ENCODE measurements at regions not wholly inside any gene's neighbourhood (a gene's known extent, or its start where the extent isn't known, plus 50 kb on each side); places are given as distances from the start of the nearest gene placed in this dataset.

DNA sequence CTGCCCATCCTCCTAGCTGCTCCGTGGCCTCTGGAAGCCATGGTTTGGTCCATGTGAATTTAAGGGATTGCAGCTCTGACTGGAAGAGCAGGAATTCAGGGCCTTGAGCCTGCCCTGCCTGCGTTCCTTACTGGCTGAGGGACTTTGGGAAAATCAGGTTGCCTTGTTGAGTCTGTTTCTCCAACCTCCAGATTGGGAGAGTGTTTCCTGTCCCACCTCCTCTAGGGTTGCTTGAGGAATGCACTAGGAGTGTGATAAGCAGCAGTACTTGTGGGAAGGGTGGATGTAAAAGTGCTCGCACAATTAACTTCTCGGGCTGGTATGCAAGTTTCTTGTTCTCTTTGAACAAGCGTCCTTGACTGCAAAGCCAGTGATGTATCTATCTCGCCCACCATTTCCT is 84.4 kb upstream of the YWHAQ start:
- TF ChIP-seq, protein P1, sequence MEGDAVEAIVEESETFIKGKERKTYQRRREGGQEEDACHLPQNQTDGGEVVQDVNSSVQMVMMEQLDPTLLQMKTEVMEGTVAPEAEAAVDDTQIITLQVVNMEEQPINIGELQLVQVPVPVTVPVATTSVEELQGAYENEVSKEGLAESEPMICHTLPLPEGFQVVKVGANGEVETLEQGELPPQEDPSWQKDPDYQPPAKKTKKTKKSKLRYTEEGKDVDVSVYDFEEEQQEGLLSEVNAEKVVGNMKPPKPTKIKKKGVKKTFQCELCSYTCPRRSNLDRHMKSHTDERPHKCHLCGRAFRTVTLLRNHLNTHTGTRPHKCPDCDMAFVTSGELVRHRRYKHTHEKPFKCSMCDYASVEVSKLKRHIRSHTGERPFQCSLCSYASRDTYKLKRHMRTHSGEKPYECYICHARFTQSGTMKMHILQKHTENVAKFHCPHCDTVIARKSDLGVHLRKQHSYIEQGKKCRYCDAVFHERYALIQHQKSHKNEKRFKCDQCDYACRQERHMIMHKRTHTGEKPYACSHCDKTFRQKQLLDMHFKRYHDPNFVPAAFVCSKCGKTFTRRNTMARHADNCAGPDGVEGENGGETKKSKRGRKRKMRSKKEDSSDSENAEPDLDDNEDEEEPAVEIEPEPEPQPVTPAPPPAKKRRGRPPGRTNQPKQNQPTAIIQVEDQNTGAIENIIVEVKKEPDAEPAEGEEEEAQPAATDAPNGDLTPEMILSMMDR (conservative IDR thresholded peaks at IDR 0.05; ENCODE audit: low read depth, low read length) = no peak
- TF ChIP-seq EZH2 (IDR thresholded peaks at IDR 0.05; ENCODE audit: low read length, unreplicated experiment) (no peak), EZH2phosphoT487 (IDR thresholded peaks at IDR 0.05; ENCODE audit: borderline replicate concordance, low read length) (no peak)
